Frontal cortex (tissue), 3 donors: ENCODE measurements at regions not wholly inside any gene's neighbourhood (a gene's known extent, or its start where the extent isn't known, plus 50 kb on each side); places are given as distances from the start of the nearest gene placed in this dataset.

Source experiments
- DNase-seq, 2 donors: peaks; one replicate each; pipeline ENCODE4 v3.0.0; 2012; ENCODE audit warnings: low spot score in 2 of 2
- FAIRE-seq: peaks from 2 replicates; lab custom pipeline; 2012; peaks lifted over from hg19 to GRCh38; lab: Jason Lieb, UNC
- donor health status: control.
- donor health status: control.
- donor health status: control.

DNA sequence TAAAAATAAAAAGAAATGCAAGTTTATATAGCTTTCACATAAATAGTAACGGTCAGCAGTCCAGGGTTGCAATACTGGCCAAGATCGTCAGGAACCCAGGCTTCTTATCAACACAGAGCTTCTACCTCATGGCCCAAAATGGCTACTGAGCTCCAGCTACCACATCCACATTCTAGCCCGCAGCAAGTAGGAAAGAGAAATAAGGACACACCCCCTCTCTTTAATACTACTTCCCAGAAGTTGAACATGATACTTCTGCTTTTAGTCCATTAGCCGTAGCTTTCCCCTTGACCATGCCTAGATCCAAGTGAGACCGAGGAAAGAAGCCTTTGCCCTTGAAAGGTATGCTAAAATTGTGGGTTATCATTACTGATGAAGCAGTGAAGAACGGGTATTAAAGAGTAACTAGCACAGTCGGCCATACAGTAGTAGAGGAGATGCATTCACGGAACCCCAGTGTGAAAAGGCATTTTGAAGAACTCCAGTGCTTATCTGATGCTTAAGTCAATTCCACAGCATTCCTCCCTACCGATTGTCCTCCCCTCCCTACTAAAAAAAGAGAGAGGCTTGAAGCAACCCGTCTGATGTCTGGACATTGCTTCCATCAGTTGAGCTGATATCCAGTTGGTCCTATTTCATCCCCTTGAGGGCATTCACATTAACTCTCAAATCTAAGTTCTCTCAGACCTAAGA is 226.9 kb upstream of the RREB1 start:
- FAIRE-seq = no peak
- DNase-seq = no peak

- DNase-seq (no peak), FAIRE-seq (no peak)
These were observed 226.1 kb upstream of the RREB1 start for GRCh38 chr6:6881438-6882225.

GRCh38 chr6:6882592-6882991 is 225.2 kb upstream of the RREB1 start:
- FAIRE-seq (no peak), DNase-seq (no peak)

DNA sequence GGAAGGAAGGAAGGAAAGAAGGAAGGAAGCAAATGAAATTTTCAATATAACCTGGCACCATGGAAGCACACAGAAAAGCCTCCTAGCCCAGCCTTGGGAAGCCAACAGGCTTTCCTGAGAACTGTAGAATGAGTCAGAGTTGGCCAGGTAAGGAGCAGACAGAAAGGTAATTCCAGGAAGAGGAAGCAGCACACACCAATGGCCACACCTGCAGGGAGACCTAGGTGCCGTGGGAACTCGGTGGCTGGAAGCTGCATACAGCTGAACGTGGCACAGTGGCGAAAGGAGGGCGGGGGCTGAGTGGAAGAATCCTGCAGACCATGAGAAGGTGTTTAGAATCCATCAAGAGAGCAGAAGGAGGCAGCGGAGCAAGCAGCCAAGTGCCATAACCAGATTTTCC is 224.8 kb upstream of the RREB1 start:
- DNase-seq = no peak
- no peak for FAIRE-seq

- FAIRE-seq (no peak), DNase-seq (no peak)
These were observed 223.6 kb upstream of the RREB1 start for GRCh38 chr6:6884193-6884627.

GRCh38 chr6:6884916-6885315 is 222.8 kb upstream of the RREB1 start:
- DNase-seq (no peak), FAIRE-seq (no peak)

- DNase-seq (no peak), FAIRE-seq (no peak)
These were observed 222.1 kb upstream of the RREB1 start for GRCh38 chr6:6885521-6886170.

GRCh38 chr6:6886171-6886885 is 221.4 kb upstream of the RREB1 start:
- DNase-seq (no peak), FAIRE-seq (no peak)

GRCh38 chr6:6886886-6887285 is 220.9 kb upstream of the RREB1 start:
- FAIRE-seq (no peak), DNase-seq (no peak)

DNA sequence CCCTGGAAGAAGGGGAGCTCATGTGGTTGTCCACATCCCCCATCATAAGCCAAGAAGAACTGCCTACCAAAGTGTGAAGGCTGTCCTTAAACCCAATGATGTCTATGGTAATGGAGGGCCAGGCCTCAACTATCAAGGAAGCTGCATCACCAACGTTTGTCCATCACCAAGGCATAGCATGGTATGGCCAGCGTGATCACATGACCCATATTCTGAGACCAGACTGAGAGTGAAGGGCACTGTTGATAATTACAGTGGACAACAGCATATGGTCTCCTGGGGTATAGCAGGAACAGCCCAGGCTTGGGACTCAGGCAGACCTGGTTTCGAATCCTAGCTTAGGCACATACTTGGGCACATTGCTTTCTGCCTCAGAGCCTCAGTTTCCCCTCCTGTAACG is 218.2 kb upstream of the RREB1 start:
- DNase-seq (no peak), FAIRE-seq (no peak)

DNA sequence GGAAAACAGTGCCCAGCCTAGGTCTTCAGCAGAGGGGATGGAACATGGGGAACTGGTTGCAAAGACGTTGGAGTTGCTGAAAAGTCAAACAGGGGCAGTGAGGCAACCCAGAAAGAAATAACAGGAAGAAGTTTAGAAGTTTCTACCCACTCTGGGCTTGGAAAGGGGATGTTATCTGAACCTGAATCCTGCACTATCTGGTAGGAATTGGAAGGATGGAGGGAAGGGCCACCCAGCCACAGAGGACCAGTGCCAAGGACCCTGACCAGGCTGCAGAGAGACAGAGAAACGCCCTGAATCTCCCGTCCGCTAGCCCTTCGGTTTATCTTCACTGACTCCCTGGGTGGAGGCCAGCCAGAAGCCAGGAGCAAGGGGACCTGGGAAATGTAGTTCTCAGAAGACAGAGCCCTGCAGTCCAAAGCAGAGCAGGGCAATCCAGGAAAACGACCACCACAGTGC is 217.3 kb upstream of the RREB1 start:
- no peak for FAIRE-seq
- DNase-seq = no peak

- no peak for FAIRE-seq
- DNase-seq = no peak
These were observed 216.5 kb upstream of the RREB1 start for GRCh38 chr6:6891125-6891721.

- FAIRE-seq (no peak), DNase-seq (no peak)
These were observed 215.8 kb upstream of the RREB1 start for GRCh38 chr6:6891949-6892461.

- no peak for FAIRE-seq
These were observed 214.8 kb upstream of the RREB1 start for GRCh38 chr6:6892744-6893583.

GRCh38 chr6:6893701-6894100 is 214.1 kb upstream of the RREB1 start:
- DNase-seq = no peak
- FAIRE-seq = no peak

More at GRCh38 chr6:6892744-6893583, 214.8 kb upstream of the RREB1 start:
- no peak for DNase-seq

- DNase-seq = no peak
- FAIRE-seq = no peak
These were observed 211.8 kb upstream of the RREB1 start for GRCh38 chr6:6895929-6896328.

DNA sequence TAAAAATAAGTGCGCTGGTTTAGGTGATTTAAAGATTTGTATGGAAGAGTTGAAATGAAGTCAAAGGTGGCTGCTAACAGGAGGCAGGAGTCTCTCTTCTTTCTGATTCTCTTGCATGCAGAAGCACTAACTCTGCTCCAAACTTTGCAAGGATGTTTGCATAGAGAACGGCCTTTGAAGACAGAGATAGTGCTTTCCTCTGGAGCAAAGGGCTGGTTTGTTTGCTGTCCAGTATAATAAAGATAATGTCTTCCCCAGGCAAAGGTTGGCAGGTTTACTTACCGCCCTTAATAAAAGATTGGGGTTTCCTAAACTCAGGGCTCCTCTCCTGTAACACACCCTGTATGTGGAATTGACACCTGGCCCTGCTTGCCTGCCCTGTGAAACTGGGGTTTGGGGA is 210.6 kb upstream of the RREB1 start:
- no peak for FAIRE-seq

GRCh38 chr6:6900569-6901204 is 207.1 kb upstream of the RREB1 start:
- no peak for DNase-seq
- no peak for FAIRE-seq

More for the DNA sequence above, 210.6 kb upstream of the RREB1 start:
- no peak for DNase-seq
